Suppressor macrophage treated with lipopolysaccharide for 4 hours (primary cell): ENCODE measurements at regions not wholly inside any gene's neighbourhood (a gene's known extent, or its start where the extent isn't known, plus 50 kb on each side); places are given as distances from the start of the nearest gene placed in this dataset.
"Not testable (repeated sequence)": the region's sequence is repeated elsewhere in the genome, so short reads cannot be mapped to it uniquely, and the experiment has no call there.

Experiments
- DNase-seq: peaks from one replicate; pipeline ENCODE4 v3.0.0-alpha.2; 2020

GRCh38 chr13:44312834-44313551 lies 60.6 kb upstream of the SERP2 start:
- DNase-seq, result peak; percentile 86

- peak; percentile 69 for DNase-seq
Observed at GRCh38 chr13:44313674-44314073, 60.0 kb upstream of the SERP2 start.

- not testable (repeated sequence) for DNase-seq
Observed at GRCh38 chr13:44314160-44314559, 59.5 kb upstream of the SERP2 start.

GRCh38 chr13:44317752-44318151 lies 55.9 kb upstream of the SERP2 start:
- no peak for DNase-seq

GRCh38 chr13:44318161-44318560 lies 55.5 kb upstream of the SERP2 start:
- no peak for DNase-seq

GRCh38 chr13:44320611-44321010 lies 53.0 kb upstream of the SERP2 start:
- DNase-seq, result no peak

- no peak for DNase-seq
Observed at GRCh38 chr13:44321961-44322360, 51.7 kb upstream of the SERP2 start.

- DNase-seq, result no peak
Observed at GRCh38 chr13:44322928-44323327, 50.7 kb upstream of the SERP2 start.

- DNase-seq, result no peak
Observed at GRCh38 chr13:44323754-44324153, 49.9 kb upstream of the SERP2 start.
